Sigmoid colon (tissue), 6 donors: ENCODE measurements at regions not wholly inside any gene's neighbourhood (a gene's known extent, or its start where the extent isn't known, plus 50 kb on each side); places are given as distances from the start of the nearest gene placed in this dataset.

ENCODE experiments used
- DNase-seq: peaks from one replicate; pipeline ENCODE4 v3.0.0-alpha.2; 2019
- H3K27ac ChIP-seq, 4 donors: fragments of 200-600 bp; sonication (generic); one replicate each; pipeline ENCODE4 v1.5.1; 2016 to 2019; ENCODE audit warnings: mild to moderate bottlenecking in 1 of 4
- H3K27me3 ChIP-seq, 3 donors: fragments of 200-600 bp; sonication (generic); one replicate each; pipeline ENCODE4 v1.5.1; 2019; ENCODE audit warnings: mild to moderate bottlenecking in 1 of 3
- H3K36me3 ChIP-seq, 4 donors: fragments of 200-600 bp; sonication (generic); one replicate each; pipeline ENCODE4 v1.5.1; 2016 to 2019
- H3K4me1 ChIP-seq, 4 donors: fragments of 200-600 bp; sonication (generic); one replicate each; pipeline ENCODE4 v1.5.1; 2017 to 2019
- H3K4me3 ChIP-seq, 4 donors: fragments of 200-600 bp; sonication (generic); one replicate each; pipeline ENCODE4 v1.5.1; 2017 to 2019; ENCODE audit warnings: mild to moderate bottlenecking in 2 of 4, moderate library complexity in 1 of 4
- H3K9me3 ChIP-seq, 4 donors: fragments of 200-600 bp in 3 of 4; sonication (generic) in 3 of 4; one replicate each; pipeline versions ENCODE4 v1.5.1 to v1.6.1; 2013 to 2019
- CTCF ChIP-seq, 4 experiments: fragments of 450-650 bp in 3 of 4; fragments of 200-600 bp in 1 of 4; IDR thresholded peaks; one replicate each; pipeline ENCODE4 v1.5.1; 2016 to 2019; ENCODE audit warnings: antibody characterized with exemption in 4 of 4, mild to moderate bottlenecking in 3 of 4, moderate library complexity in 2 of 4
- EP300 ChIP-seq, 4 donors: sonication (generic); formaldehyde crosslinking; IDR thresholded peaks; one replicate each; pipeline ENCODE4 v1.6.1; 2017; ENCODE audit warnings: antibody characterized with exemption in 4 of 4
- POLR2A ChIP-seq, 2 donors: fragments of 450-650 bp; IDR thresholded peaks; one replicate each; pipeline ENCODE4 v1.6.1; 2016; ENCODE audit warnings: antibody characterized with exemption in 2 of 2, mild to moderate bottlenecking in 2 of 2, moderate library complexity in 2 of 2
- POLR2AphosphoS5 ChIP-seq, 4 donors: sonication (generic); formaldehyde crosslinking; IDR thresholded peaks; one replicate each; pipeline ENCODE4 v1.6.1; 2017; ENCODE audit warnings: antibody characterized with exemption in 4 of 4
- WGBS, 2 donors: extraction: QIAGEN DNeasy Blood & Tissue Kit; methylation state at CpG; one replicate each; pipeline ENCODE4 v1.1.7; 2013; 5-methylcytosine and 5-hydroxymethylcytosine counted together
- intact Hi-C: fragments of 100-400 bp; cut with DNase I; formaldehyde crosslinking; loops from one replicate; pipeline ENCODE4 v1.15.1; 2023
- donor health status: healthy with polysubstance abuse.
- donor health status: healthy.

GRCh38 chr11:70547821-70548670 is 149.7 kb downstream of the CTTN start:
- no peaks in the 10 kb centered on the region for H3K4me1 ChIP-seq
- H3K36me3 ChIP-seq, result no peaks in the 10 kb centered on the region
- no peaks in the 10 kb centered on the region for H3K27me3 ChIP-seq
- H3K9me3 ChIP-seq, result no peaks in the 10 kb centered on the region
- DNase-seq, result no peak
- intact Hi-C loops, result no loop called here
- H3K4me3 ChIP-seq, result no peak overlapping the region
- 74 to 83% methylated on average over 22 of the region's 22 CpGs for WGBS, 2 donors
- TF ChIP-seq POLR2AphosphoS5 (IDR thresholded peaks at IDR 0.05) (no peak), CTCF (IDR thresholded peaks at IDR 0.05) (no peak), POLR2A (IDR thresholded peaks at IDR 0.05) (no peak), EP300 (IDR thresholded peaks at IDR 0.05) (no peak)
- H3K27ac ChIP-seq, result no peak overlapping the region

DNA sequence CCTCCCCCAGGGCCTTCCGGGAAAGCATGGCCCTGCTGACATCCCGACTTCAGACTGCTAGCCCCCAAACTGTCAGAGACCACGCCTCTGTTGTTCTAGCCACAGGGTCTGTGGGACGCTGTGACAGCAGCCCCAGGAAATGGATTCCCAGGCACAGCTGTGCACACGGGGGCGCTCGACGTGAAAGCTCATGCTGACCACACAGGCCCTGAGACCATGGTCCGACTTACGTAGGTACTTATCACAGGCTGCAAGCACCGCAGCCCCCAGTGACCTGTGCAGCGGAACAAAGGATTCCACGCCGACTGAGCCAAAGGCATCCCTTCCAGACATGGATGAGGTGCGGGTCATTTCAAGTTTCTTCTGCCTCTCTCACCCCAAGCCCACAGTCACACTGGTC is 150.6 kb downstream of the CTTN start:
- no peak for DNase-seq
- 90 to 94% methylated on average over 15 of the region's 15 CpGs for WGBS, 2 donors

DNA sequence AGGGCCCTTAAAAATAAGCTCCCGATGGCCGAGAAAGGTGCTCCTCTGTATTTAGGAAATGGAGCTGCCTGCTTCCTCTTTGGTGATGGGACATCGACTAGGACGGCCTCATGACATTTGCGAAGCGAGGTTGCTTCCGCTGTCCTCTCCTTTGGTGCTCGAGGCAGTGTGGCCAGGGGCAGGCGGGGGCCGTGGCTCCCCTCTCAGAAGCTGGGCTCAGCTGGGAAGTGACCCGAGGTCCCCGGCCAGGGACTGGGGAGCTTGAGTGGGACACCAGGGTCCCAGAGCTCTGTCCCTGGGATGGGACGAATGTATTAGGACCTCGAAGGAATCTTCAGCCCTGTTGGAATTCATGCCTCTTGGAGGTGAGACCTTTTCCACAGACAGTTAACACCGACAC is 151.1 kb downstream of the CTTN start:
- WGBS, 2 donors, result 86 to 89% methylated on average over 15 of the region's 15 CpGs
- H3K4me3 ChIP-seq, result no peak overlapping the region
- H3K36me3 ChIP-seq, result no peaks in the 10 kb centered on the region
- no peak for TF ChIP-seq CTCF (IDR thresholded peaks at IDR 0.05)
- TF ChIP-seq POLR2AphosphoS5 (IDR thresholded peaks at IDR 0.05), result no peak
- no peak for TF ChIP-seq POLR2A (IDR thresholded peaks at IDR 0.05)
- no peak for TF ChIP-seq EP300 (IDR thresholded peaks at IDR 0.05)
- H3K27ac ChIP-seq, result no peak overlapping the region
- intact Hi-C loops, result no loop called here
- no peak for DNase-seq
- no peaks in the 10 kb centered on the region for H3K4me1 ChIP-seq
- H3K9me3 ChIP-seq, result no peaks in the 10 kb centered on the region
- no peaks in the 10 kb centered on the region for H3K27me3 ChIP-seq

More for the DNA sequence above, 150.6 kb downstream of the CTTN start:
- H3K4me1 ChIP-seq, result no peaks in the 10 kb centered on the region
- H3K9me3 ChIP-seq, result no peaks in the 10 kb centered on the region
- intact Hi-C loops, result no loop called here
- no peak for TF ChIP-seq POLR2AphosphoS5 (IDR thresholded peaks at IDR 0.05)
- no peak for TF ChIP-seq CTCF (IDR thresholded peaks at IDR 0.05)
- no peak for TF ChIP-seq POLR2A (IDR thresholded peaks at IDR 0.05)
- no peak for TF ChIP-seq EP300 (IDR thresholded peaks at IDR 0.05)
- no peak overlapping the region for H3K27ac ChIP-seq
- no peak overlapping the region for H3K4me3 ChIP-seq
- H3K27me3 ChIP-seq, result no peaks in the 10 kb centered on the region
- H3K36me3 ChIP-seq, result no peaks in the 10 kb centered on the region

GRCh38 chr11:70549796-70550195 is 151.5 kb downstream of the CTTN start:
- Histone ChIP-seq H3K4me3 (no peak overlapping the region), H3K9me3 (no peaks in the 10 kb centered on the region), H3K36me3 (no peaks in the 10 kb centered on the region), H3K27ac (no peak overlapping the region), H3K27me3 (no peaks in the 10 kb centered on the region), H3K4me1 (no peaks in the 10 kb centered on the region)
- intact Hi-C loops, result no loop called here
- no peak for TF ChIP-seq EP300 (IDR thresholded peaks at IDR 0.05)
- TF ChIP-seq POLR2AphosphoS5 (IDR thresholded peaks at IDR 0.05), result no peak
- no peak for TF ChIP-seq POLR2A (IDR thresholded peaks at IDR 0.05)
- TF ChIP-seq CTCF (IDR thresholded peaks at IDR 0.05), result no peak
- no peak for DNase-seq
- WGBS, 2 donors, result 93 to 94% methylated on average over 11 of the region's 11 CpGs
